GM12875 (cell line): ENCODE measurements at regions not wholly inside any gene's neighbourhood (a gene's known extent, or its start where the extent isn't known, plus 50 kb on each side); places are given as distances from the start of the nearest gene placed in this dataset.

Experiments used
- H3K4me3 ChIP-seq: one replicate; pipeline ENCODE4 v1.5.1; 2011; ENCODE audit warnings: low read depth, low read length, control low read depth
- CTCF ChIP-seq: IDR thresholded peaks from 2 replicates; pipeline ENCODE4 v1.5.1; 2011; ENCODE audit warnings: low read depth, mild to moderate bottlenecking, control low read depth, inconsistent platforms, low read length, moderate library complexity, borderline replicate concordance; ENCODE audit not compliant: insufficient read depth

GRCh38 chr9:103757062-103757461, 337.0 kb upstream of the SMC2 start:
- H3K4me3 ChIP-seq: no peak overlapping the region
- TF ChIP-seq CTCF: no peak

- no peak for TF ChIP-seq CTCF
- H3K4me3 ChIP-seq: no peak overlapping the region
These were observed 332.6 kb upstream of the SMC2 start for GRCh38 chr9:103761466-103761865.

DNA sequence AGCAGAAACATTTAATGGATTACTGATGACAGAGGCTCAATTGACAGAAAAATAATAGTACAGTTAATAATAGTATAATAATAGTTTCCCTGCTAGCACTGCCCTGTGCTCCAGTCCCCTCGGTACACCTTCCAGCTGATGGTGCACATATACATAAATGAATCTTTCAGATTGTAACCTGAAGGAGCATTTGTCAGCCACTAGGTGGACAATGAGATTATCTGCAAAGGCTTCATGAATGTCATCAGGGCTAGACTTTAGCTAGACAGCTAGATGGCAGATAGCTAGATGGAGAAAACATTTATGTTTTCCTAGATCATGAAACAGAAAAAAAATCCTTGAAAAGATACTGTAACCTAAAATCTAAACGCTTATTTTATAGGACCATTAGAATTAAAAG, 304.4 kb upstream of the SMC2 start:
- TF ChIP-seq CTCF: peak; percentile 28; the same call in 1 of the 2 replicates

GRCh38 chr9:103798620-103799019, 295.5 kb upstream of the SMC2 start:
- no peak for TF ChIP-seq CTCF
- H3K4me3 ChIP-seq: no peak overlapping the region

More for the DNA sequence above, 304.4 kb upstream of the SMC2 start:
- H3K4me3 ChIP-seq: no peak overlapping the region

GRCh38 chr9:103799959-103800358, 294.1 kb upstream of the SMC2 start:
- H3K4me3 ChIP-seq: no peak overlapping the region
- no peak for TF ChIP-seq CTCF

GRCh38 chr9:103802068-103802467, 292.0 kb upstream of the SMC2 start:
- no peak for TF ChIP-seq CTCF
- no peak overlapping the region for H3K4me3 ChIP-seq

DNA sequence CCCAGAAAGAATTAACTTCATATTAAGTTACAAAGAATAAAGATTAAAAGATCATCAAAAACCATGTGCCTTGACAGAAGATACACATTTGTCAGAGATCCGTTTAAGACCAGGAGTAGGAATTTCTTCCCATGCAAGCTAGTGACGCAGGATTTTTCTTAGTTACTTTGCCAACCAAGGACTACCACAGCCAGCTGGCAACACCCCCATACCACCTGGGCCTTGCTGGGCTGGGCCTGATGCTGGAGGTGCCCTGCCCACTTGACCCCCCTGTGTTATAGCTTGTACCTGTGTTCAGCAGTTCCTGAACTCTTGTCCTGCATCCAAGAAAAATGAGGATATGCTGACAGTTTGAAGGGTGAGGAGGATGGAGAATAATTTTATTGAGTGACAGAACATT, 290.9 kb upstream of the SMC2 start:
- H3K4me3 ChIP-seq: no peak overlapping the region
- no peak for TF ChIP-seq CTCF
